HL-60 (cell line): ENCODE measurements at regions not wholly inside any gene's neighbourhood (a gene's known extent, or its start where the extent isn't known, plus 50 kb on each side); places are given as distances from the start of the nearest gene placed in this dataset.

Experiments
- DNase-seq, 2 experiments: peaks; one replicate each; pipeline ENCODE4 v3.0.0-alpha.2; 2010 to 2020; ENCODE audit warnings: low read depth in 1 of 2, low spot score in 1 of 2
- H3K27ac ChIP-seq: fragments of 250-450 bp; sonication (Bioruptor Pico); replicated peaks from 2 replicates; pipeline ENCODE4 v1.5.1; 2020; ENCODE audit warnings: mild to moderate bottlenecking, moderate library complexity
- H3K27me3 ChIP-seq: fragments of 250-450 bp; sonication (Bioruptor Pico); 2 replicates; pipeline ENCODE4 v1.5.1; 2021; ENCODE audit warnings: mild to moderate bottlenecking, moderate library complexity; ENCODE audit not compliant: insufficient read depth, poor library complexity, severe bottlenecking
- H3K4me3 ChIP-seq: replicated peaks from 2 replicates; pipeline ENCODE4 v1.5.1; 2011; ENCODE audit warnings: mild to moderate bottlenecking, control low read depth, low read length; ENCODE audit not compliant: insufficient read depth
- GABPA ChIP-seq: IDR thresholded peaks from 2 replicates; pipeline ENCODE4 v1.6.1; 2012; ENCODE audit warnings: low read depth
- POLR2AphosphoS5 ChIP-seq: IDR thresholded peaks from 2 replicates; pipeline ENCODE4 v1.6.1; 2012; ENCODE audit warnings: low read depth
- SPI1 ChIP-seq: IDR thresholded peaks from 2 replicates; pipeline ENCODE4 v1.6.1; 2012; ENCODE audit warnings: low read depth, mild to moderate bottlenecking, borderline replicate concordance
- TF ChIP-seq, protein P1 (sequence below): IDR thresholded peaks from 2 replicates; pipeline ENCODE4 v1.6.1; 2012; ENCODE audit warnings: low read depth; ENCODE audit not compliant: insufficient replicate concordance
- TF ChIP-seq, protein P2 (sequence below): IDR thresholded peaks from one replicate; pipeline ENCODE4 v1.5.1; 2011; ENCODE audit warnings: low read length, control low read depth, inconsistent platforms; ENCODE audit not compliant: insufficient read depth

DNA sequence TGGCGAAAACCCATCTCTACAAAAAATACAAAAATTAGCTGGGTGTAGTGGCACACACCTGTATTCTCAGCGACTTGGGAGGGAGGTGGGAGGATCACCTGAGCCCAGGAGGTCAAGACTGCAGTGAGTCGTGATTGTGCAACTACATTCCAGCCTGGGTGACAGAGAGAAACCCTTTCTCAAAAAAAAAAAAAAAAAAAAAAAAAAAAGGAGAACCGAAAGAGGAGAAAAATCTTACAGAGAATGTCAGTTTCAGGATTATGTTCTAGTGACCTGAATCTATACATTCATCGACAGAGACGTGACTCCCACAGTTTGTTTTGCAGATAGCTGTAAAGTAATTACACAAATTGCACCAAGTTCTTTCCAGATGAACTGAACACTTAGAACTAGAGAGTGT lies 187.8 kb downstream of the FTCDNL1 start:
- H3K27ac ChIP-seq = no peak overlapping the region
- H3K27me3 ChIP-seq = peaks cover 3% of the 10 kb centered on the region
- no peak overlapping the region for H3K4me3 ChIP-seq
- no peak for DNase-seq
- TF ChIP-seq, protein P1, sequence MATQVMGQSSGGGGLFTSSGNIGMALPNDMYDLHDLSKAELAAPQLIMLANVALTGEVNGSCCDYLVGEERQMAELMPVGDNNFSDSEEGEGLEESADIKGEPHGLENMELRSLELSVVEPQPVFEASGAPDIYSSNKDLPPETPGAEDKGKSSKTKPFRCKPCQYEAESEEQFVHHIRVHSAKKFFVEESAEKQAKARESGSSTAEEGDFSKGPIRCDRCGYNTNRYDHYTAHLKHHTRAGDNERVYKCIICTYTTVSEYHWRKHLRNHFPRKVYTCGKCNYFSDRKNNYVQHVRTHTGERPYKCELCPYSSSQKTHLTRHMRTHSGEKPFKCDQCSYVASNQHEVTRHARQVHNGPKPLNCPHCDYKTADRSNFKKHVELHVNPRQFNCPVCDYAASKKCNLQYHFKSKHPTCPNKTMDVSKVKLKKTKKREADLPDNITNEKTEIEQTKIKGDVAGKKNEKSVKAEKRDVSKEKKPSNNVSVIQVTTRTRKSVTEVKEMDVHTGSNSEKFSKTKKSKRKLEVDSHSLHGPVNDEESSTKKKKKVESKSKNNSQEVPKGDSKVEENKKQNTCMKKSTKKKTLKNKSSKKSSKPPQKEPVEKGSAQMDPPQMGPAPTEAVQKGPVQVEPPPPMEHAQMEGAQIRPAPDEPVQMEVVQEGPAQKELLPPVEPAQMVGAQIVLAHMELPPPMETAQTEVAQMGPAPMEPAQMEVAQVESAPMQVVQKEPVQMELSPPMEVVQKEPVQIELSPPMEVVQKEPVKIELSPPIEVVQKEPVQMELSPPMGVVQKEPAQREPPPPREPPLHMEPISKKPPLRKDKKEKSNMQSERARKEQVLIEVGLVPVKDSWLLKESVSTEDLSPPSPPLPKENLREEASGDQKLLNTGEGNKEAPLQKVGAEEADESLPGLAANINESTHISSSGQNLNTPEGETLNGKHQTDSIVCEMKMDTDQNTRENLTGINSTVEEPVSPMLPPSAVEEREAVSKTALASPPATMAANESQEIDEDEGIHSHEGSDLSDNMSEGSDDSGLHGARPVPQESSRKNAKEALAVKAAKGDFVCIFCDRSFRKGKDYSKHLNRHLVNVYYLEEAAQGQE = no peak
- no peak for TF ChIP-seq SPI1
- TF ChIP-seq GABPA = no peak
- no peak for TF ChIP-seq POLR2AphosphoS5
- TF ChIP-seq, protein P2, sequence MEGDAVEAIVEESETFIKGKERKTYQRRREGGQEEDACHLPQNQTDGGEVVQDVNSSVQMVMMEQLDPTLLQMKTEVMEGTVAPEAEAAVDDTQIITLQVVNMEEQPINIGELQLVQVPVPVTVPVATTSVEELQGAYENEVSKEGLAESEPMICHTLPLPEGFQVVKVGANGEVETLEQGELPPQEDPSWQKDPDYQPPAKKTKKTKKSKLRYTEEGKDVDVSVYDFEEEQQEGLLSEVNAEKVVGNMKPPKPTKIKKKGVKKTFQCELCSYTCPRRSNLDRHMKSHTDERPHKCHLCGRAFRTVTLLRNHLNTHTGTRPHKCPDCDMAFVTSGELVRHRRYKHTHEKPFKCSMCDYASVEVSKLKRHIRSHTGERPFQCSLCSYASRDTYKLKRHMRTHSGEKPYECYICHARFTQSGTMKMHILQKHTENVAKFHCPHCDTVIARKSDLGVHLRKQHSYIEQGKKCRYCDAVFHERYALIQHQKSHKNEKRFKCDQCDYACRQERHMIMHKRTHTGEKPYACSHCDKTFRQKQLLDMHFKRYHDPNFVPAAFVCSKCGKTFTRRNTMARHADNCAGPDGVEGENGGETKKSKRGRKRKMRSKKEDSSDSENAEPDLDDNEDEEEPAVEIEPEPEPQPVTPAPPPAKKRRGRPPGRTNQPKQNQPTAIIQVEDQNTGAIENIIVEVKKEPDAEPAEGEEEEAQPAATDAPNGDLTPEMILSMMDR = no peak

DNA sequence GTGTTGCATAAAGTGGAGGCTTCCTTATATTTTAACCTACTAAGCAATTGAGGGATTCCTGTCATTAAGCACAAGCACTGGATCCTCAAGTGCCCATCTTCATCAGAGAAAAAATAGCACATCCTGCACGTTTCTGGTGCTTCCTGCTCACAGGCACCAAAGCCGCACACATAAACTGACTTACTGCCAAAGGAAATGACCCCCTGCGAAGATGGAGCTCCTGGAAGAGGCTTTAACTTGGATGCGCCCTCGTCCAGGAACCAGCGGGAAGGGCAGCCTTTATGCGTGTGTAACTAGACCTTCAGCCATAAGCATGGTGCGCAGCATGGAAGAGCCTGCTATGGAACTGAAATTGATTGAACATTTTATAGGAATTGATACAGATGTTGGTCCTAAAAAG lies 188.7 kb downstream of the FTCDNL1 start:
- Histone ChIP-seq H3K27me3 (peaks cover 3% of the 10 kb centered on the region), H3K27ac (no peak overlapping the region), H3K4me3 (no peak overlapping the region)
- no peak for DNase-seq
- no peak for TF ChIP-seq SPI1
- TF ChIP-seq POLR2AphosphoS5 = no peak
- TF ChIP-seq, protein P1 = no peak
- TF ChIP-seq GABPA = no peak
- TF ChIP-seq, protein P2 = no peak

DNA sequence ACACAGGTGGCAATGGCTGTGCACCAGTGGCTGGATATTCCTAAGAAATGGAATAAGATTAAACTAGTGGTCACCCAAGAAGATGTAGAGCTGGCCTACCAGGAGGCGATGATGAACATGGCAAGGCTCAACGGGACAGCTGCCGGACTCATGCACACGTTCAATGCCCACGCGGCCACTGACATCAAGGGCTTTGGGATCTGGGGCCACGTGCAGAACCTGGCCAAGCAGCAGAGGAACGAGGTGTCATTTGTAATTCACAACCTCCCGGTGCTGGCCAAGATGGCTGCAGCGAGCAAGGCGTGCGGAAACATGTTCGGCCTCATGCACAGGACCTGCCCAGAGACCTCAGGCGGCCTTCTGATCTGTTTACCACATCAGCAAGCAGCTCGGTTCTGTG lies 190.8 kb downstream of the FTCDNL1 start:
- H3K27ac ChIP-seq = no peak overlapping the region
- TF ChIP-seq, protein P2 = no peak
- TF ChIP-seq, protein P1 = no peak
- TF ChIP-seq SPI1 (no peak), POLR2AphosphoS5 (no peak), GABPA (no peak)
- H3K27me3 ChIP-seq = peaks cover 3% of the 10 kb centered on the region
- DNase-seq = no peak
- H3K4me3 ChIP-seq = no peak overlapping the region
